Hematopoietic multipotent progenitor cell treated with erythropoietin and hydrocortisone succinate and interleukin-3 and kit ligand, for 4 days (in vitro differentiated cells): ENCODE measurements at regions not wholly inside any gene's neighbourhood (a gene's known extent, or its start where the extent isn't known, plus 50 kb on each side); places are given as distances from the start of the nearest gene placed in this dataset.

Experiments used
- DNase-seq: peaks from one replicate; pipeline ENCODE4 v3.0.0-alpha.2; 2015

DNA sequence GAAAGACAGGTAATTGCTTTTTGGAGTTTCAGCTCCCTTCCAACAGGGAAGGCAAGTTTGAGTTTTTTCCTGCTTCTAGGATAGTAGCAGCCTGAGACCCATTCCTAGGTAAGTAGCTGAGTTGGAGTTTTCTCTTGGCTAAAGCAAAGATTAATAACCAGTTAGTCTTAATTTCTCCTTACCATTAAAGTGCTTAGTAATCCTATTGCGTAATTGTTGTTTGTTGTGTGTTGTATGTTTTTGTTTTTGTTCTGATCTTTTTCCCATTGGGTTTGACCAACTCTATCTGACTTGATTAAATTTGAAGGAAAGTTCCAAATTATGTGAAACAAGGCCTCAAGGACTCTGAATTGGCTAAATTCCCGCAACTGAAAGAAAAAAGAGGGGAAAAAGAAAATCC lies 83.5 kb downstream of the TBX22 start:
- DNase-seq: no peak

DNA sequence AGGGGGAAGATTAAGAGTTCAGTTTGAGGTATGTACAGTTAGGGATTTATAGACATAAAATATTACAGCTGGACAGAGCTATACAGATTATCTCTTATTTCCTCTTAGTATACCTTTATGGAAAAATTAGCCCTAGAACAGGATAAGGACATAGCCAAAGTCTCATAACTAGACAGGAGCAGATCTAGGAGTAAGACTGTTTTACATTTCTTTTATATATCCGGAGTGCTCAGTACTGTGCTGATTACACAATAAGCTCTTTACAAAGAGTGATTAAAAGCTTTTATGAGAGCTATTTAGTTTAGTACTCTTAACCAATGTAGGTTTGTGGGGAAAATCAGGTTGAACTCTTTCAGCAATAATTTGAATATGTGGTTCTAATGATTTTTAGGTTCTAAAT lies 105.8 kb downstream of the TBX22 start:
- DNase-seq: no peak

DNA sequence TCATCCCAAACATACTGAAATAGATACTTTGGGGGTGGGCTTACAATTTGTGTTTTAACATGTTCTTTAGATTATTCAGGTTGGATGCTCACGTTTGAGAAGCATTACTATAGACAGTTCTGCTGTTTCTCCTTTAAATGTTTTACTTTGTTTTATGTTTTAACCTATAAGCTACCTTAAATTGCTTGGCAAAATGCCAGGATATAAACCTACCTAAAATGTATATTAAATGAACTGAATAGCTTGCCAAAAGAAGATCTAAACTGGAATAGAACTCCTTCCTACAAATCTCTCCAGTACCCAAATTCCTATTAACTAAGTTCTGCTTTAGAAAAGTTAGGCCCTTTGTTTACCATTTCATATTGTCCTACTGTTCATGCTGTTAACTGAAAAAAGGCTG lies 124.4 kb downstream of the TBX22 start:
- no peak for DNase-seq

DNA sequence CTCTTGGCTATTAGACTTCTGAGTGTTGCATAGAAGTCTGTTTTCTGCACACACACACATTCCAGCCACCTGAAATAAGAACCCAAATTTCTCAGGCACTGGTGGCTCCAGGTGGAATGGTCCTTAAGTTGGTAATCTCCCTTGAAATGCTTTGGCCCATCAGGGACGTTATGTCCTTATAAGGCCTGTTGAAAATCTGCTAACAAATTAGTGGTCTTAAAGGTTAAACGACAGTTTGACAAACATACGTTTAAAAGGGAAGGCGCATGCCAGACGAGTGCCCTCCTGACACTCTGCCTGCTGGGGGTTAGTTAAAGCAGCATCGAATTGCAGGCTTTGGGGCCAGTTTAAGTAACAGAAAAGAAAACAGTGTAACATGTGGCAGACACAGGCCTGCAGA lies 125.0 kb downstream of the TBX22 start:
- DNase-seq: no peak

DNA sequence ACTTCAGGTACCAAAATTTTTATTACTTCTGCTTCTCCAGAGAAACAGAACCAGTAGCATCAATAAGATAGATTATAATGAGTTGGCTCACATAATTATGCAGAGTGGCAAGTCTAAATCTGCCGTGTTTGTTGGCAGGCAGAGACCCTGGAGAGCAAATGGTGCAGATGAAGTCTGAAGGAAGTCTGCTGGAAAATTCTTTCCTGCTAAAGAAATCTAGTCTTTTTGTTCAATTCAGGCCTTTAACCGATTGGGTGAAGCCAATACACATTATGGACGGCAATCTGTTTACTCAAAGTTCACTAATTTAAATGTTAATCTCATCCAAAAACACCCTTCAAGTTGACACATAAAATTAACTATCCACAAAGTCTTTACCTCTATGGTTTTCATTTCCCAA lies 156.0 kb downstream of the TBX22 start:
- DNase-seq: no peak

DNA sequence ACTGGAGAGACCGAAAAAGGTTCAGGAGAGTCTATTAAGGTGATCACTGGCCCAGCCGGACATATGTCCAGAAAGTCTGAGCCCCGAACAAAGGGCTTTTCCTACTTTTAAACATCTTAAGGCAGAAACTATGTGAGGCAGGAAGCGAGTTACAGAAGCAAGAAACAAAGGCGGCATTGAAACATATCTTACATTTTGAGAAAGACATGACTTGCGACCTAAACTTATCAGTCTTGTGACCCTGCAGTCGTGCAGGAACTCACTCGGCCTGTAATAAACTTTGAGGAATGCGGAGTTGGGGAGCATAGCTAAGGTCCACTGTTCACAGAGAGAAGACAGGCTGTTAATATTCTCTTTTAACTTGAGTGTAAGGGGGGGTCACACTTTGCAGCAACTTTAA lies 158.7 kb downstream of the TBX22 start:
- DNase-seq: no peak

DNA sequence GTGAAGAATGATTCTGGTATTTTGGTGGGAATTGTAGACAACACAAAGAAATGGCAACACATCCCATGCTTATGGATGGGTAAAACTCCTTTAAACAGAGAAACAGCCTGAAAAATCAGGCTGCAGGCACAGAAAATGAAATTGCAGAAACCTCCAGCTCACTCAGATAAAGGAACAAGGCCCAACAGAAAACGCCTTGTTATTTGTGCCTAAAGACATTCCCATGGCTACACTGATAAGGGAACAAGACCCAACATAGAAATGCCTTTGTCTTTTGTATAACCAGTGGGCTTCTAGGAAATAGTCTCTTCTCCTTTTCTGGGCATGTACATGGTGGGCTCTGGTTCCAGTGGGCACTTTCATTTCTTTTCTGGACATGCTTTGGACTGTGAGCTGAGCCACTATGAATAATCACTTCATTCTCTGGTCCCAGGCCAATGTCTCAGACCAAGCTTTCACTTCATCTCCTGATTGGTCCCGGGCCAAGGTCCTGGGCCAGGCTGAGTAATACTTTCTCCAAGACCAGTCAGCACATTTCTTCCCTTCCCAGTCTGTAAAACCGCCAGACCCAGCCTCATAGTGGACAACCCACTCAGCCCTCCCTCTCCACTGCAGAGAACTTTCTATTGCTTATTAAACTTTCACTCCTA lies 160.5 kb downstream of the TBX22 start:
- no peak for DNase-seq

DNA sequence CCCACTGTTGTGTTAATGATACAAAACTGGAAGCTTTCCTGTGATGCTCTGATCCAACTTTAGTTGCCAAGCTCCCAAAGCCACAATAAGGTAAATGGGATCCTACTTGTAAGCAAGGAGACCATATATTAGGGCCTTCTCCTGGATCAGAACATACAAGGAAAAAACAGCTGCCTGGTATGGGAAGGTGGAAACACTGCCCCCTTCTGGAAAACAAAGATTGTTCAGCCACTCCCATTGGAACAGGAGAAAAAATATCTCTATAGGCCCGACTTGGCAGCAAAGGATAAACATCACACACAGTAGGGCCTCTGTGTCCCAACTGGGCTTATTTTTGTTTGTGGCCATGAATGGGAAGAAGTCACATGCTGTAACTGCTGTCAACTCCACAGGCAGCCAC lies 166.5 kb downstream of the TBX22 start:
- DNase-seq: no peak

DNA sequence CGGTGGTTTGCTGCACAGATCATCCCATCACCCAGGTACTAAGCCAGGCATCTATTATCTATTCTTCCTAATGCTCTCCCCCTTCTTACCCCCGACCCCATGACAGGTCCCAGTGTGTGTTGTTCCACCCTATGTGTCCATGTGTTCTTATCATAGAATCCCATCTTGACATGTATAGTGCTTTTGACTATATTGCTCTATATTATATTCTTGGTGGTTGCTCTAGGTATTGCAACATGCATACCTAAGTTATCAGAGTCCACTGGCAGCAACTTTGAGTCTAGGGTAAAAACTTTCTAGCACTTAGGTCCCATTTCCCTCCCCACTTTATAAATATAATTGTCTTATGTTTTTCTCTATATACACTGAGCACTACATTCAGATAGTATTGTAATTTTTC lies 170.3 kb downstream of the TBX22 start:
- DNase-seq: no peak

DNA sequence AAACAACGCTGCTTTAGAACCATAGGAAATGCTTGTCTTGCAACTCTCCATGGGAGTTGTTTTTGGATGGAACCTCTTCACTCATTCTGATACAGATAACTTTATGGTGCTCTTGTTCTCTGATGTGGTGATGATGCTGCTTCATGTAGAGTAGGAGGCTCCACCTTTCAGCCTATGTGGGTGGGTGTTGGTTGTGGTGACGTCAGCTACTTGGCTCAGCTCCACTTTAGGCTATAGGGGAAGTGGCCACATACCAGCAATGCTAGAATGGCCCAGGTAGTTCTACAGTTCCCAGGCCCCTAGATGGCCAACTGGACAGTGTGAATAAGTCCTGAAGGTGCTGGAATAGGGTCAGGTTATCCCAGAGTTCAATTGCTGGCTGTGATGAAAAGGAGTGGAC lies 192.1 kb downstream of the TBX22 start:
- no peak for DNase-seq

DNA sequence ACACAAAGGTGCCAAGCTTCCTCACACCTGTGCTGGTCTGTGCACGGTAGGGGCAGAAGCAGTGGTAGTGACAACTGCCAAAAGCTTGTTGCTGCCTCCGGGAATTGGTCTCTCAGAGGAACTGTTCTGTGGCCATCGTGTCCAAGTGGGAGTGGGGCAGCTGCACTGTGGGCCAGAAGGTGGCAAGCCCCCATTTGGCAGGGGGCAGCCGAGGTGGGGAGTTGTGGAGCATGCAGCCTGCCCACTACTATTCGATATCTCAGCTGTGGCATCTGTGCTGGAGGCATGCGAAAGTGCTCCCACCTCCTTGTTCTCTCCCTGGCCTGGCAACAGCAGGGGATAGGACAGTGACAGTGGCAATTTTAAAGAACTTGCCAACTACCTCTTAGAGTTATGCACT lies 192.8 kb downstream of the TBX22 start:
- DNase-seq: no peak

DNA sequence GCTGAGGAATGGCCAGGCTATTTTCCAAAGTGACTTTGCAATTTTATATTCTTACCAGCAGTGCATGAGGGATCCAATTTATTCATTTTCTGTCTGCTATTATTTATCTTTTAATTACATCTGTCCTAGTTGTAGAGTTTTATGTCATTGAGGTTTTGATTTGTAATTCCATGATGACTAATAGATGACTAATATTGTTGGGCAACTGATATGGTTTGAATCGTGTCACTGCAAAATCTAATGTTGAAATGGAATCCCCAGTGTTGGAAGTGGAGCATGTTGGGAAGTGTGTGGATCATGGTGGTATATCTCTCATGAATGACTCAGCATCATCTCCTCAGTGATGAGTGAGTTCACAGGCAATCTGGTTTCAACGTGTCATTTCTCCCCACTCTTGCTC lies 201.5 kb downstream of the TBX22 start:
- no peak for DNase-seq

DNA sequence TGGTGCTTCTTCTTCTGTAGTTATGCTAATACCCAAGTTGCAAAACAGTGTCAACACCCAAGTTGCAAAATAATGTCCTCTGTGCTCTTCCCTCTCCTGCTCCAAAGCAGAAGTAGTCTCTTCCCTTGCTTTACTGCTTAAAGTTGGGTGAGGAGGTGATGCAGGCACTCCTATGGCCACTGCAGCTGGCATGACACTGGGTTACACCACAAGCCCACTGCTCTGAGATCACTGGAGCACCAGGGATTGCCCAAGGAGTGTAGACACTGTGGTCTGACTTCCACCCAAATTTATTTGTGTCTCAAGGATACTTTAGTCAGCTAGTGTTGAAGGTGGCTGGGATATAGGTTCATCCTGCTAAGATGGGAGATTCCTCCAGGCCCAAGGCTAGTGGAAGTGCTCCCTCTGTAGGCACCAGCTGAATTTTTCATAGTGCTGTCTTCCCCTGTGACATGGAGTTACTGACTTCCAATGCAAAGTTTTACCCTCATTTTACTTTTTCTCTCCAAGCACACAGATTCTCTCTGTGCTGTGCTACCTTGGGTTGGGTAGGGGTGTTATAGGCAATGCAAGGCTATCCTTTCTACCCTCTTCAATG lies 196.2 kb upstream of the TENT5D start:
- peak; percentile 17 for DNase-seq

DNA sequence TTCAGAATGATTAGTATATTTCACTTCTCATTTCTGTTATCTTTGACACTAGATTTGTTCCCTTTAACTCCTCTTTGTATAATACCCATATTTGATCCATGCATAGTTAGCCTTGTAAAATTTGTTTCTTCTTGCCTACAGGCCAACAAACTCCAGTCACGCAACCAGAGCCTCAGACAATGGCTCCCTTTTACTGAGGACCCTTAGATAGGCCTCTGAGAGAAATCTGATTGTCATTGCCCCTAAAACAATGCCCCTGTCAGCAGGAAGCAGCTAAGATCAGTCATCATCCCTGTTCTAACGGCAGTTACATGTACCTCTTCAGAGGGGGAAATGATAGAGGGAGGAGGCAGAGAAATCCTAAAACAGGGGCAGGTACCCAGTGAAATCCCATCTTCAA lies 190.6 kb upstream of the TENT5D start:
- DNase-seq: no peak

DNA sequence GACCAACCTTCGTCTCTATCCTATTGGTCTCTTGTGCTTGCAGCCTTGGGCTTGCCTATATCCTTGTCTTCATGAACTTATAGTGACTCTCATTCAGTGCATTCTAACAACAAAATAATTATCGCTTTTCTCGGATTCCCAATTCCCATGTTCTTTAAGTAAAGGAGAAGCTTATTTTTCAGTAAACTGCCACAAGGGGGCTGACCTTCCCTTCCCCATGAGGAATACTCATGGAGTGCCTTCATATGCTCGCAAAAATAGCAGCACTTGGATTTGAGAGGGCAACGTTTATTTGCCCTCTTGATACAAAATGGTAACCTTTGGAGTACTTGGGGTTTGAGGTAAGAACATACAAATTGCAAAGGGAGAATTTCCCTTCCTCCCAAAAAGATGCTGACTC lies 183.2 kb upstream of the TENT5D start:
- no peak for DNase-seq

DNA sequence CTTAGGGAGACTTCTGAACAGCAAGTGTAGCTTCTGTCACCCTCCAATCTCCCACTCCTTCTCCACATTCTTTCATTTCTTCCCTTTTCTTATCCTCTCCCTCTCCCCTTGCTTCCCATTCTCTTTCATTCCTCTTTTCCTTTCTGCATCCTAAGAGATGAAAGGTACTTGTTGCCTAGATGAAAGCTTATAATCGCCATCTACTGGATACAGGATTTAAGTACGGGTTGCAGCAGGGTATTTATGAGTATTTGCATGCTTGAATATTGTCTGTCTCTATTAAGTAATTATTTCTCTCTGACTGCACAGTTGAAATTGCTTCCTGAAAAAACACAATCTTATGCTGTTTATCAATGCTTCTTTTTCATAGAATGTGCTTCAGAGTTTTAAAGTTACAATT lies 174.0 kb upstream of the TENT5D start:
- DNase-seq: peak; percentile 10

DNA sequence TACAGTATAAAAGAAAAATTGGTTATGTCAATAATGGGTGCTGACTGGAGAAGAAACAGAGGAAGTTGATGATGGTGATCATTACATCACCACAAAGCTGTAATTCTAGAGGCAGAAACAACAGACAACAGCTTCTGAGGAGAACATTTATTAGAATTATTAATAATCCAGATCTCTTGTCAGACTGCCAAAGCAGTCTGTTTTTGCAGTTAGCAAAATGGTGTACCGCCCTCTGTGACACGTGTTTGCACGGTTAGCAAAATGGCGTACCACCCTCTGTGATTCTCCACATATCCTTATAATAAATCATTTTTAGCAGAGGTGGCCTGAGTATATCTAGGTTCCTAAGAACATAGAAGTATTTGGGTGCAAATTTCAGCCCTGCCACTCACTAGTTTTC lies 154.0 kb upstream of the TENT5D start:
- no peak for DNase-seq

DNA sequence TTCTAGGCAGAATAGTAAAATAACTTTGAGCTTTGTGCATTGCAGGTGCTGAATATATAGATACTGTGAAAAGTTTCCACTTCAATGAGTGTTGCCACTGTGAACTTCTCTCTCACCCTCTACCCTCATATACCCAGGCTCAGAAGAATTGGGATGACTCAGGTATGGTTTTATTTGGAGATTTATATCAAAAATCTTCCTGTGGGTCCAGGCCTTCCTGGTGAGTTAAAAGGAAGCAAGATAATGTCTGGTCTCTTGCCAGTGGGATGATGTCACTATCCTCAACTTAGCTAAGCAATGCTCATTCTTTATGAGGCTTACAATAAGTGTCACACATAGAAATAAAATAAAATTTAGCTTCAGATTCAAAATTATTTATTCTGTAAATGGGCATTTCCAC lies 153.3 kb upstream of the TENT5D start:
- DNase-seq: no peak

DNA sequence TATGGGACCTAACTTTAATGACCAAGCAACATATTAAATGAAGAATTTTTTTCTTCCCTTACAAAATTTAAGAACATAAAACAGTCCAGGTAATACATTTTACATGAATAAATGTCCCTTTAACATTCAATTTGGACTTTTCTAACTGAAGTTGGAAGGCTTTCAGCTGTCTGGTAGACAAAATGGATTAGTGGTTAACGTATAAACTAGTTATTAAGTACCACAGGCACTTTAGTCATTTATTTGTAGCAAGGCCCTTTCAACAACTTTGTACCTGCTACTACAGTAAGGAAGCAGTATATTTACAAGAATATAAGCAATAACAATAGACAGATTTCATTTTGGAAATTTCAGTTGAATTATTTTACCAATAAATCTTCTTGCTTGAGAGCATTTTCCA lies 152.5 kb upstream of the TENT5D start:
- no peak for DNase-seq

DNA sequence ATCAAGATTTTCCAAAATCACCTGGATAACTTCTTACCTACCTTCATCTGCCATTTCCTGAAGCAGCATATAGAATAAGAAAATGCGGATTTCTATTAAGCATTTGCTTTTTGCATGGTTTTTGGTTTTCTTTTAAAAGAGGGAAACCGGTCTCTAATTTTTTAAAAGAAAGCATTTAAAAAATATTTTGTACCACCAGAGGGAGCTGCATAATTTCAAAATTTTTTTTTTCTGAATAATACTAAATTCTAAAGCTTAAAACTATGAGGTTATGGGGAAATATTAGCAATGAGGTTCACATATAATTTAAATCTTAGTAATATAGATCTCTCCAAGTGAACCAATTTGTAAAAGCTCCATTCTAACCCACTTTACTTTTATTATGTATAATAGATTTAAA lies 137.7 kb upstream of the TENT5D start:
- DNase-seq: peak; percentile 12

DNA sequence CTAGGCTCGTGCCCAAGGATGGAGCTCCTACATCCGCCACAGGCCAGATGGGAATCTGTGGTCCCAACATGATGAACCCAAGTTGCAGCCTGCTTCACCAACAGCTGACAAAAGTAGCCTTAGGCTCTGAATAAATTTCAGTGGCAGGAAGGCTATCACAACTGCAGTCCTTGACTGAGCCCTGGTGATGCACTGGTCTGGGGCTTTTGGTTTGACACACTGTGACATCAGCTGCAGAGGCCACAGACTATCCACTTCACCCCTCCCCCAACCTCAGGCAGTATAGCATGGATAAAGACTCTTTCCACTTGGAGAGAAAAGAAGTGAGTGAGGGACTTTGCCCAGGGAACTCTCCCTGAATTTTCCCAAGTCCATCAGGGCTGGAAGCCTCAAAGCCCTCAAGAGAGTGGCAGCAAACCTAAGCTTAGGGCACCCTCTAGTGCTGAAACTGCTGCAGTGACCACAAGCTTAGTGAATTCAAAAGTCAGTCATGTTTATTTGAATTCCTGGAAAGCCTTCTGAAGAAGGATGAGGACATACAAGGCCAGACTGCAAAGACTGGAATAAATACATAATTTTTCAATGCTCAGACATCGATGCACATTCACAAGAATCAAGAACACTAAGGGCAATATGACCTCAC lies 135.0 kb upstream of the TENT5D start:
- DNase-seq: peak; percentile 38

DNA sequence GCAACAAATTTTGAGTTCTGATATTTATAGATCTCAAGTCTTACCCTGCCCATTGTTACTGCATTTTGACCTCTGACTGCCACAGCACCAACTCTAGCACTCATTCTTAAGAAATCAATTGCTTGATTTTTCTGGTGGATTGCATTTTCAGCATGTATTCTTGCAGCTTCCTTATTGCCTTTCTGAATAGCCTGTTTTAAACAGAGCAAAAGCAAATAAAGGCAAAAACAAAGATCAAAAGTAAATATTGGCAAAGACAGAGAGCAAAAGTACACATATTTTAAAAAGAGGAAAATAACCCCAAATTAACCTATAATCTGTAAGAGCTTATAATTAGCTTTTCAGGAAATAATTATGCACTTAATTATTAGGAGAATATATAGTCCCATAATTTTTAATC lies 129.4 kb upstream of the TENT5D start:
- no peak for DNase-seq

DNA sequence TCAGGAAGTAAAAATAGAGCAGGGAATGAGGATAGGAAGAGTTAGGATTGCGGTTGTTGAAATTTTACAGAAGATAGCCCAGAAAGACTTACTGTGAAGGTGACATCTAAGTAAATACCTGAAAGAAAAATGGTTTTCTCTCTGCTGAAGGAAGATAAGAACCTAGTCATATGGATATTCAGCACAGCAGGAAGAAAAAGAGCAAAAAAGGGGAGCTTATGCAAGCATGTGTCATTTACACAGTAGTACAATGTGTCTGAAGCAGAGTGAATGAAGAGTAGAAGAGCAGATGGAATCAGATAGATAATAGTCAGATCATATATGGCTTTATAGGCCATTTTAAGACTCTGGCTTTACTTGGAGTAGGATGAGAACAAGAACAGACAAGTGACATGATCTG lies 126.9 kb upstream of the TENT5D start:
- no peak for DNase-seq

DNA sequence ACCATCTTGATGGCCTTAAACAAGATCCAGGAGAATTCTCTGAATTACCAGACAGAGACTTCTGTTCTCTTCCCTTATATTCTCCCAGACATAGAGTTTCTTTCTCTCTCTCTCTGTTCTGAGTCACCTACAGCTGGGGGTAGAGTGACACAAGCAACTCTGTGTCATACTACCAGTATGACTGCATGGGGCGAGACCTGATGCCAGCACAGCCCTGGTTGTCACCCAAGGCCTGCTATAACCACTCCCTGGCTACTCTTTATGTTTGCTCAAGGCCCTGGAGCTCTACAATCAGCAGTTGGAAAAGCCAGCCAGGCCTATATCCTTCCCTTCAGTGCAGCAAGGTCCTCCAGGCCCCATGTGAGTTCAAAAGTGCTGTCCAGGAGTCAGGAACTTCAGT lies 114.2 kb upstream of the TENT5D start:
- DNase-seq: no peak

DNA sequence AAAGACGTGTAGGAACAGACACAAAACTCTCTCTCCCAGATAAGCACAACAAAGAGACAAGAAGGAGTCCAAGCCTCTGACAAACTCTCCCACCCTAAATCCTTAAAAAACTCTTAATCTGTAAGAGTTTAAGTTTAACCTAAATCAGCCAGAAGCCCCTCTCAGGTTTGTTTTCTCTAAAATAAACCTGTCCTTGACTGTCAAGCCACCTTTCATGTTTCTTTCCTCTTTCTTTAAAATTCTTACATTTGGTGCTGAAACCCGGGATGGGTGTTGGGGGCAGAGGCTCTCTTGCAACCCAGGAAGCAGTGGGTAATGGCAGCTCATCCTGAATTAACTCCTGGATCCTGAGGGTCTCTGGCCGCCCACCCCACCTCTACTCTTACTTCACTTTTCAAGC lies 107.8 kb upstream of the TENT5D start:
- no peak for DNase-seq
